WI38 (cell line): ENCODE measurements at regions not wholly inside any gene's neighbourhood (a gene's known extent, or its start where the extent isn't known, plus 50 kb on each side); places are given as distances from the start of the nearest gene placed in this dataset.

Experiments
- H3K4me3 ChIP-seq: 2 replicates; pipeline ENCODE4 v1.5.1; 2011; ENCODE audit warnings: low read depth, mild to moderate bottlenecking, control low read depth, low read length
- CTCF ChIP-seq: IDR thresholded peaks from 2 replicates; pipeline ENCODE4 v1.5.1; 2012; ENCODE audit warnings: low read depth, mild to moderate bottlenecking, control low read depth, low read length

GRCh38 chr16:79777679-79778078 is 177.1 kb upstream of the MAF start:
- no peak overlapping the region for H3K4me3 ChIP-seq
- no peak for TF ChIP-seq CTCF

GRCh38 chr16:79776243-79776847 is 175.8 kb upstream of the MAF start:
- TF ChIP-seq CTCF = no peak
- H3K4me3 ChIP-seq = no peak overlapping the region

GRCh38 chr16:79772784-79773183 is 172.2 kb upstream of the MAF start:
- TF ChIP-seq CTCF = no peak
- no peak overlapping the region for H3K4me3 ChIP-seq

GRCh38 chr16:79772048-79772447 is 171.5 kb upstream of the MAF start:
- H3K4me3 ChIP-seq = no peak overlapping the region
- TF ChIP-seq CTCF = no peak

- no peak overlapping the region for H3K4me3 ChIP-seq
- no peak for TF ChIP-seq CTCF
Measured at GRCh38 chr16:79770244-79771064, 169.9 kb upstream of the MAF start.

- H3K4me3 ChIP-seq = no peak overlapping the region
- no peak for TF ChIP-seq CTCF
Measured at GRCh38 chr16:79769928-79770243, 169.3 kb upstream of the MAF start.

- no peak for TF ChIP-seq CTCF
- no peak overlapping the region for H3K4me3 ChIP-seq
Measured at GRCh38 chr16:79769270-79769927, 168.9 kb upstream of the MAF start.
